RWPE2 (cell line): ENCODE measurements at regions not wholly inside any gene's neighbourhood (a gene's known extent, or its start where the extent isn't known, plus 50 kb on each side); places are given as distances from the start of the nearest gene placed in this dataset.
"Not testable (repeated sequence)": the region's sequence is repeated elsewhere in the genome, so short reads cannot be mapped to it uniquely, and the experiment has no call there.

ENCODE experiments used
- ATAC-seq: fragments of 200-7000 bp; cut with Tn5 transposase; 3 replicates; pipeline ENCODE4 v1.9.1; 2021; ENCODE audit warnings: low read depth
- DNase-seq: peaks from one replicate; pipeline ENCODE4 v3.0.0-alpha.2; 2020; ENCODE audit warnings: low spot score
- H3K27ac ChIP-seq: fragments of 450-650 bp; 2 replicates; pipeline ENCODE4 v1.5.1; 2017; ENCODE audit warnings: mild to moderate bottlenecking; ENCODE audit not compliant: poor library complexity, severe bottlenecking
- H3K27me3 ChIP-seq: fragments of 250-450 bp; sonication (Bioruptor Pico); 2 replicates; pipeline ENCODE4 v1.5.1; 2021; ENCODE audit warnings: mild to moderate bottlenecking, moderate library complexity; ENCODE audit not compliant: insufficient read depth, poor library complexity, severe bottlenecking
- H3K36me3 ChIP-seq: fragments of 250-450 bp; sonication (Bioruptor Pico); 2 replicates; pipeline ENCODE4 v1.5.1; 2020; ENCODE audit warnings: low read depth, mild to moderate bottlenecking, moderate library complexity
- H3K4me1 ChIP-seq: fragments of 250-450 bp; sonication (Bioruptor Pico); 2 replicates; pipeline ENCODE4 v1.5.1; 2021; ENCODE audit warnings: mild to moderate bottlenecking, moderate library complexity; ENCODE audit not compliant: insufficient read depth, poor library complexity, severe bottlenecking
- H3K4me3 ChIP-seq: fragments of 250-450 bp; sonication (Bioruptor Pico); 2 replicates; pipeline ENCODE4 v1.5.1; 2021; ENCODE audit warnings: mild to moderate bottlenecking, moderate library complexity; ENCODE audit not compliant: severe bottlenecking
- H3K9me3 ChIP-seq: fragments of 250-450 bp; sonication (Bioruptor Pico); 2 replicates; pipeline ENCODE4 v1.5.1; 2021; ENCODE audit warnings: mild to moderate bottlenecking, moderate library complexity; ENCODE audit not compliant: severe bottlenecking
- TF ChIP-seq, protein P1 (sequence below): fragments of 450-650 bp; IDR thresholded peaks from one replicate; pipeline ENCODE4 v1.5.1; 2017; ENCODE audit warnings: mild to moderate bottlenecking, moderate library complexity; ENCODE audit not compliant: poor library complexity, severe bottlenecking

DNA sequence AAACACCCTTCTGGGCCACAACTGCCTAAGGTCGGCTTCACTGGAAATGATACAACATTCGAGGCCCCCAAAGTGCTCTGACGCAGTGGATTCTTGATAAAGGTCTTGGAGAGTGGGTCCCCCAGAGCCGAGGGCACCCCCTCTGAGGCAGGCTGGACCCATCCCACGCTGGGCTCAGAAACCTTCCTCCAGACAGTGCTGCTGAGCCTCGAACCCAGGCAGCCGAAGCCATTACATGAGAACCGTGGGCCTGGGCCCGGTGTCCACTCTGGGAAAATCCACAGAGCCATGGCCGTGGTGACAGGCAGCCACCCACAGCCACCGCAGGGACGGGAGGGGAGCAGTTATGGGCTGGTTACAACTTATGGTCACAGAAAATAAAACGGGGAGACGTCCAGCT lies 81.4 kb upstream of the ID2 start:
- no peaks in the 10 kb centered on the region for H3K9me3 ChIP-seq
- H3K27ac ChIP-seq: no peak overlapping the region
- no peak for DNase-seq
- peaks cover 8% of the 10 kb centered on the region for H3K4me1 ChIP-seq
- no peaks in the 10 kb centered on the region for H3K27me3 ChIP-seq
- ATAC-seq: no peak
- H3K4me3 ChIP-seq: no peak overlapping the region
- H3K36me3 ChIP-seq: no peaks in the 10 kb centered on the region
- TF ChIP-seq, protein P1, sequence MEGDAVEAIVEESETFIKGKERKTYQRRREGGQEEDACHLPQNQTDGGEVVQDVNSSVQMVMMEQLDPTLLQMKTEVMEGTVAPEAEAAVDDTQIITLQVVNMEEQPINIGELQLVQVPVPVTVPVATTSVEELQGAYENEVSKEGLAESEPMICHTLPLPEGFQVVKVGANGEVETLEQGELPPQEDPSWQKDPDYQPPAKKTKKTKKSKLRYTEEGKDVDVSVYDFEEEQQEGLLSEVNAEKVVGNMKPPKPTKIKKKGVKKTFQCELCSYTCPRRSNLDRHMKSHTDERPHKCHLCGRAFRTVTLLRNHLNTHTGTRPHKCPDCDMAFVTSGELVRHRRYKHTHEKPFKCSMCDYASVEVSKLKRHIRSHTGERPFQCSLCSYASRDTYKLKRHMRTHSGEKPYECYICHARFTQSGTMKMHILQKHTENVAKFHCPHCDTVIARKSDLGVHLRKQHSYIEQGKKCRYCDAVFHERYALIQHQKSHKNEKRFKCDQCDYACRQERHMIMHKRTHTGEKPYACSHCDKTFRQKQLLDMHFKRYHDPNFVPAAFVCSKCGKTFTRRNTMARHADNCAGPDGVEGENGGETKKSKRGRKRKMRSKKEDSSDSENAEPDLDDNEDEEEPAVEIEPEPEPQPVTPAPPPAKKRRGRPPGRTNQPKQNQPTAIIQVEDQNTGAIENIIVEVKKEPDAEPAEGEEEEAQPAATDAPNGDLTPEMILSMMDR: no peak

DNA sequence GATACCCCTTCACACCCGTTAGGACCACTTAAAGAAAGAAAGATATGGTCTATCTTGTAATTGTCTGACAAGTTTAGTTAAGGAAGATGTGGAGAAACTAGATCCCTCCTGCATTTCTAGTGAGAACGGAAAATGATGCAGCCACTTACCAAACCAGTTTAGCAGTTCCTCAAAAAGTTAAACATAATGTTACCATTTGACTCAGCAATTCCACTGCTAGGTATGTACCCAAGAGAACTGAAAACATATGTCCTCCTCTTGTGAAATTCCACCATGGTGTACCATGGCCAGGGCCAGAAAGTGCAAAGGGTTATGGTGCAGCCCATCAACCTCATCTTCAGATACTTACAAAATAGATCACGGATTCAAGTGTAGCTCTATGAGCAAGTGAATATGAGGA lies 79.0 kb upstream of the ID2 start:
- TF ChIP-seq, protein P1: no peak
- Histone ChIP-seq H3K9me3 (peaks cover 2% of the 10 kb centered on the region), H3K27ac (no peak overlapping the region), H3K4me3 (no peak overlapping the region), H3K27me3 (no peaks in the 10 kb centered on the region), H3K4me1 (peaks cover 8% of the 10 kb centered on the region), H3K36me3 (no peaks in the 10 kb centered on the region)
- ATAC-seq: no peak
- DNase-seq: no peak

DNA sequence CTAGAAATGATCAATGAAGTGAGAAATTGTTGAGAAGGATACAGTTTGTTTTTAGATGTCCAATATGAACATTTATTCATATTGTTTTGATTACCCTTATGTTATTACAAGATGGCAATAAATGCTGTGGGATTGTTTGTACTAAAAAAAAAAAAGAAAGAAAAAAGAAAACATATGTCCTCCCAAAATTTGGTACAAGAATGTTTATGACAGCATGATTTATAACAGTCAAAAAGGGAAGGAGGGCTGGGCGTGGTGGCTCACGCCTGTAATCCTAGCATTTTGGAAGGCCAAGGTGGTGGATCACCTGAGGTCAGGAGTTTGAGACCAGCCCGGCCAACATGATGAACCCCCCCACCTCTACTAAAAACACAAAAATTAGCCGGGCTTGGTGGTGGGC lies 78.5 kb upstream of the ID2 start:
- not testable (repeated sequence) for H3K4me3 ChIP-seq, ATAC-seq, H3K4me1 ChIP-seq, DNase-seq, H3K9me3 ChIP-seq, H3K27ac ChIP-seq, H3K36me3 ChIP-seq, H3K27me3 ChIP-seq

DNA sequence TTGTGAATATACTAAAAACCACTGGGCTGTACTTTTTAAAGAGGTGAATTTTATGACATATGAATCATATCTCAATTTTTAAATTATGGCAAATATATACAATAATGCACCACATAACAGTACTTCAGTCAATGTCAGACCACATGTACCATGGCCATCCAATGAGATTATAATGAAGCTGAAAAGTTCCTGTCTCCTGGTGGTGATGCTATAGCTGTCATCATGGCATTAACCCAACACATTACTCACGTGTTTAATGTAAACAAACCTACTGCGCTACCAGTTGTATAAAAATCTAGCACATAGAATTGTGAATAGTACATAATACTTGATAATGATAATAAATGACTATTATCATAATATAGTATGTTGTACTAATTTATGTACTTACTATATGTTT lies 77.6 kb upstream of the ID2 start:
- no peak overlapping the region for H3K4me3 ChIP-seq
- H3K36me3 ChIP-seq: no peaks in the 10 kb centered on the region
- no peaks in the 10 kb centered on the region for H3K27me3 ChIP-seq
- TF ChIP-seq, protein P1: no peak
- H3K4me1 ChIP-seq: peaks cover 5% of the 10 kb centered on the region
- H3K27ac ChIP-seq: no peak overlapping the region
- no peak for DNase-seq
- ATAC-seq: no peak
- H3K9me3 ChIP-seq: peaks cover 2% of the 10 kb centered on the region

DNA sequence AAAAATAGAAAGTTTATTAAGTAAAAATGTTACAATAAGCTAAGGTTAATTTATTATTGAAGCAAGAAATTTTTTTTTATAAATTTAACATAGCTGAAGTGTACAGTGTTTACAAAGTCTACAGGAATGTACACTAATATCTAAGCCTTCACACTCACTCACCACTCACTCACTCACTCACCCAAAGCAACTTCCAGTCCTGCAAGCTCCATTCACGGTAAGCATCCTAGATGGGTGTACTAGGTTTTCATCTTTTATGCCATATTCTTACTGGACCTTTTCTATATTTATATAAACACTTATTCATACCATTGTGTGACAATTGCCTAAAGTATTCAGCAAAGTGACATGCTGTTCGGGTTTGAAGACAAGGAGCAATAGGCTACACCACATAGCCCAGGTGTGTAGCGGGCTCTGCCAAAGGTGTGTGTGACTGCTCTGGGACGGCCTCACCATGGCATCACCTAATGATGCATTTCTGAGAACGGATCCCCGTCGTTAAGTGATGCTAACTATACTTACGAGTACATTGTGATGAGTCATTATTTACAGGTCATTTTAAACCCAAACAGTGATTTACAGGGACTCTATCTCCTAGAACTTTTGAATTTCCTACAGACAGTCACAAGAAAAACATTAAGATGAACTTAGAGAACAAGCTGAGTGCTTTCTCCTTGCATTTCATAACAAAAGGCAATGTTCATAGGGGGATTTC lies 76.3 kb upstream of the ID2 start:
- no peak overlapping the region for H3K4me3 ChIP-seq
- H3K27me3 ChIP-seq: no peaks in the 10 kb centered on the region
- H3K36me3 ChIP-seq: no peaks in the 10 kb centered on the region
- no peak overlapping the region for H3K27ac ChIP-seq
- H3K9me3 ChIP-seq: peaks cover 2% of the 10 kb centered on the region
- TF ChIP-seq, protein P1: no peak
- DNase-seq (no peak), ATAC-seq (peak; percentile 68)
- peaks cover 5% of the 10 kb centered on the region for H3K4me1 ChIP-seq
